COLO829 (cell line): ENCODE measurements at regions not wholly inside any gene's neighbourhood (a gene's known extent, or its start where the extent isn't known, plus 50 kb on each side); places are given as distances from the start of the nearest gene placed in this dataset.
"Not testable (repeated sequence)": the region's sequence is repeated elsewhere in the genome, so short reads cannot be mapped to it uniquely, and the experiment has no call there.

Experiments
- DNase-seq: peaks from one replicate; pipeline ENCODE4 v3.0.0; 2012; ENCODE audit warnings: low spot score

DNA sequence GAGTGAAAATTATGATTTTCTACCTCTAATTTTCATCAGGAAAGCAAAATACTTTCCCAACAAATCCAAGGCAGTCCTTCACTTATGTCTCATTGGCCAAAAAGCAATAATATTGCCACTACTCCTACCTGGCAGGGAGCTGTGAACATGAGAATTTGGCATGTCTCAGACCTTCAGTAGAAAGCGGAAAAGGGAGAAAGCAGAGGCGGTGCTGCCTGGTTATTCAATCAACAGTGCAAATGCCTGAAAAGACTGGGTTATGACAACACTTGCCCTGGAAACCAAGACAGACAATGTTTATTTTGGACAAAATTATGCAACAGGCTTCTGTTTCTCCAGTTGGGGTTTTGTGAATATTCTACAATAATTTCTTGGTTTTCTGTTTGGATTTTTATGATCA, 194.4 kb downstream of the TAF11L14 start:
- no peak for DNase-seq

DNA sequence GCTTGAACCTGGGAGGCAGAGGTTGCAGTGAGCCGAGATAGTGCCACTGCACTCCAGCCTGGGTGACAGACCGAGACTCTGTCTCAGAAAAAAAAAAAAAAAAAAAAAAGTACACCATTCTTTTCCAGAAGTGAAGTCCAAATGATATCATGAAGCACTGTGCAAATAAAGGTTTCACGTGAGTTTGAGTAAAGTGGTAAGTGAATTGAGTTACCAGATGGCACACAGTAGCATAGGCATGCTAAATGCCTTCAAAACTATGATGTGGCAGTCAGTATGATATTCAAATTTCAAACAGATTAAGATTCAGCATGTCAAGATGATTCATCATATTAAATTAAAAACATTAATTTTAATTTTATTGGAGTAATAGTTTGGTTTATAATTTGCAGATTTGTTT, 195.2 kb downstream of the TAF11L14 start:
- DNase-seq = no peak

DNA sequence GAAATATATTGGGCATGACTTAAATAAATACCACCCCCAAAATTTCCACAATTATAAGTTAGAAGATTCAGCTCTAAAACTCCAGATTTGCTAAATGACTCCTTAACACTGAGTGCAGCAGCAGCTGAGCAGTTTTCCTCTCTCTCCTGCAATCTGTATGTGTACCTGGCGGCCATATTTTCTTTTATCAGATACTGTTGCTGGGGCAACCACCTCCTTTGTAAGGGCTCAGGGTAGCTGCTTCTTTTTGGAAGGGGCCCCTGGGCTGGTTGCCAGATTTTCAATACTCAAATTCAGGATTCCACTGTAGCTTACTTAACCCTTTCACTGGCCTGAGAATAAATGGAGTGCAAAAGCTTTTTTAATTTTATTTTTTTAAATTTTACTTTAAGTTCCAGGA, 197.0 kb downstream of the TAF11L14 start:
- DNase-seq = no peak

DNA sequence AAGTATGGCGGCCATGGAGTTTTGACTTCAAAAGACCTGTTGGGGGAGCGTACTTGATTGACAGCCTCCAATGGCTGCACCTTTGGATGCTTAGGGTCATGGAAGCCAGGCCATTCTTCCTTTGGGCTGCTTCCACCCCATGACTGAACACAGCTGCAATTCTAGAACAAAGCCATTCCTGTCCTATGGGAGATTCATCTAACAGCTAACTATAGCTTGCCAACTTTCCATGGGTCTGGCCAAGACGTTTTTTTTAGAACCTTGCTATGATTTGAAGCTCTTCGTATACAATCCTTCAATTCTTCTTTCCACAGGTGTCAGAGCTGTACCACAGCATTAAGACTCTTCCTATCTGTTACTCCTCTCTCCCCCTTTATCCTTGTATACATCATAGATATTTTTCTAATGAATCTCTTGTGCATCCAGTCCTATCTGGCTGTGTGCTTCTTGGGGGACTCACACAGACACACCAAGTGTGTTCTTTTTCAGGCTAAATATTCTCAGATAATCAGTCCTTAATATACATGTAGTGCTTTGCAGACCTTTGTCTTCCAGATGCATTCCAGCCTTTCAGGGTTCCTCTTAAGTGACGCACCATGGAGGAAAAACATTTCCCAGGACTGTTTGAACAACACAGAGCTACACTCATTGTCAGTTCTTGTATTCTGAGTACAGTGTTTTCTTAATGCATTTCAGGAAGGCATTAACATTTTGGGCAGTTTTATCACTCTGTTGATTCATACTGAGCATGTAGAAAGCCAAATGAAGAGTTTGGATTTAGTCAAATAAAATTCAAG, 198.9 kb downstream of the TAF11L14 start:
- no peak for DNase-seq

DNA sequence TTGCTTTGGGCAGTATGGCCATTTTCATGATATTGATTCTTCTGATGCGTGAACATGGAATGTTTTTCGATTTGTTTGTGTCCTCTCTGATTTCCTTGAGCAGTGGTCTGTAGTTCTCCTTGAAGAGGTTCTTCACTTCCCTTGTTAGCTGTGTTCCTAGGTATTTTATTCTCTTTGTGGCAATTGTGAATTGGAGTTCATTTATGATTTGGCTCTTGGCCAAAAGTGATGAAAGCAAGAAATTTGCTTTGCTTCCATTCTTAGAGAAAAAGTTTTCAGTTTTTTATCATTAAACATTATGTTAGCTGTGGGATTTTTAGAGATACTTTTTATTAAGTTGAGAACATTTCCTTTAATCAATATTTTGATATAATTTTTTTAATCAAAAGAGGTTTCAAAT, 203.5 kb downstream of the TAF11L14 start:
- DNase-seq = no peak

DNA sequence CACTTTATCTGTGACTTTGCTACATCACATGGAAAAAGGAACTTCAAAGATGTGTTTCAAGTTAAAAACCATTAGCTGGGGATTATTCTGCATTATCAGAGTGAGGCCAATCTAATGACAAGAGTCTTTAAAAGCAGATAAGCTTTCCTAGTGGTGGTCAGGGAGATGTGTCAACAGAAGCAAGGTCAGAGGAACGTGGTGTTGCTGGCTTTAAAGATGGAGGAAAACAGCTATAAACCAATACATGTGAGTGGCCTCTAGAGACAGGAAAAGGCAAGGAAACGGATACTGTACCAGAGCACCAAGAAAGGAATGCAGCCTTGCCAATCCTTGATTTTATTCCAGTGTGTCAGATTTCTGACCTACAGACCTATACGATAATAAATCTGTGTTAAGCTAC, 204.2 kb downstream of the TAF11L14 start:
- DNase-seq = no peak

DNA sequence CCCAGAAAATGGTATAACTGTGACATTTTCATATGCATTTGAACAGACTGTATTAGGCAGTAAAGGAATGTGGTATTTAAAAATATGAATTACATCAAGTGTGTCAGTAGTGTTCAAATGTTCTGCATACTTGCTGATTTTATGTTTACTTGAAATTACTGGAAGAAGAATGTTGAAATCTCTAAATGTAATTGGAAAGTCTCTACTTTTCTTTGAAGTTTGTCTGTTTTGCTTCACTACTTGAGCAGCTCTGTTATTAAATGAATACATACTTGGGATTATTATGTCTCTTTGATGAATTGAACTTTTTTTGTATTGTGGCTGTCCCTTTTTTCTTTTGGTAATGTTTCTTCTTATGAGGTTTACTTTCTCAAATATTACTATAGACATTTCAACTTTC, 205.6 kb downstream of the TAF11L14 start:
- DNase-seq = no peak

DNA sequence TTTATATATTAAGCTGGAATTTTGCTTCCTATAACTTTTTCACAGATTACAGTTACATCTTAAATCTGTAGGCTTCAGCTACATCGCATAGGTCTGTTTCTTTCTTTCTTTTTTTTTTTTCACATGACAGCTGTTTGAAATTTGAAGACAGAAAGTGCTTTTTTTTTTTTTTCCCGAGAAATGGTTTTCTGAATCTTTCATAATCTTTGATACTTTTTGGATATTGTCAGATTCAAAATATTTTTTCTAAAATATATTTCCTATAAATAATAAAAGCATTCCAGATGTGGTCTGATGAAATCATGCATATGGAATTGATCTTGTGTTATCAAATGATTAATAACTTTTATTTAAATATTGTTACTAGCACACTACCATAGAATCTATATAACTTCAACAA, 212.2 kb downstream of the TAF11L14 start:
- DNase-seq = no peak

DNA sequence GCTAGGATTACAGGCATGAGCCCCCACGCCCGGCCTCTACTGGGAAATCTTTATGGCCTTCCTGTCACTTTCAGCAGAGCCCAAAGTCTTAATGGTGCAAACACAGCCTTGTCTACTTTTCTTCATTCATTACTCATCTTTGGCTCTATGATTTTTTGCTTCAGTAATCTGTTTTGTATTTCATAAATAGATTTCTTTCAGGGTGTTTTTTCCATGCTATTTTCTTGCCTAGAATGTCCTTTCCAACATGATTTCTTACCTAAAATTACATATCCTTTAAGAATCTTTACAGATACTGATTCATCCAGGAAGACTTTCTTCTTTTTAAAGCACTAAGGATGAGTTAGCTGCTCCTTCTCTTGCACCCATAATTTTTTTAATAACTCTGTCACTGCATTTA, 213.0 kb downstream of the TAF11L14 start:
- no peak for DNase-seq

DNA sequence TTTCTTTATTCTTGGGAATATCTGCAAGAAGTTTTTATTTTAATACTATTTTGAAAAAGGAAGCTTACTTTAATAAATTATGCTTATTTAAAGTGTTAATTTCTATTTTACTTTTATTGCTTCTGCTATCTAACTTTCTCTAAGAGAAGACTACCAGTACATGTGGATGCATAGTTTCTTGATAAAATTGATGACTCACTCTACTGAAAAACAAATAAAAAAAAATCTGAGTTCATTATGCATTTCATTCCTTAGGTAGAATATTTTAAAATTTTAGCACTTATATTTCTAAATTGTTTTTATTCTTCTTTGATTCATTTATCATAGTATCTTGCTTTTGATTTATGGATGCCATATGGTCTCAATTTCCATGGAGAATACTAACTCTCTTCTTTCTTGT, 217.9 kb downstream of the TAF11L14 start:
- DNase-seq = no peak

DNA sequence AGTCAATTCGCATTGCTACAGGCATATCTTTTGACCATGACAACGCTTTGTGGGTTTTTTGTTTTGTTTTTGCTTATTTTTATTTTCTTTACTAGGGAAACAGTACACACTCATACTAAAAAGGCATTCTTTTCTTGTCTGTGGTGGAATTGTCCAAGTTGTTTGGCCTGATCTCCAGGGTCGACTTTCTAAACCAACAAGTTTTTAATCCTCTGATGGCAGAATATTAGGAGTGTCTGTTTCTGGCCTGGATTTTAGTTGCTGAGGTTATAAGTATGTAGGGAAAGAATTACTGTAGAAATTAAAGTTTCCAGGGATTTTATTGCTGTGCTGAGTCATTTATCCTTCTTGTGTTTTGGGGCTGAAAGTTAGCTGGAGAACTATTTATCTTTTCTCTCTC, 218.5 kb downstream of the TAF11L14 start:
- DNase-seq = no peak

DNA sequence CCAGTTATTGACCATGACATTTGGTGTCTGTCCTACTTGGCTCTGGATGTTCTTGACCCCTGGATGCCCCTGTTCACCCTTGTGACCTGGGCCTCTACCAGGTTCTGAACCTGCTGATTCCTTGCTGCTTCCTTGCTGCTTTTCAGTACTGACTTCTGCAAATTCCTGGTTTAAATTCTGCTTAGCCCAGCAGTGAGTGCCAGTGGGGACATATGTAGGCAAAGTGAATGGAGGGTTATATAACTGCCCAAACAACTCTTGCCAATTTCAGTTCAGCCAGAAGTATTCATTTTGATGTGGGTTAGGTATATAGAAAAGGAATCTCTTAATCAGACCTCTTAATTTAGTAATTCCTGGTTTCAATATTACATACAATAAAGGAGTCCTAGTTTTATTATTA, 220.6 kb downstream of the TAF11L14 start:
- DNase-seq = no peak

DNA sequence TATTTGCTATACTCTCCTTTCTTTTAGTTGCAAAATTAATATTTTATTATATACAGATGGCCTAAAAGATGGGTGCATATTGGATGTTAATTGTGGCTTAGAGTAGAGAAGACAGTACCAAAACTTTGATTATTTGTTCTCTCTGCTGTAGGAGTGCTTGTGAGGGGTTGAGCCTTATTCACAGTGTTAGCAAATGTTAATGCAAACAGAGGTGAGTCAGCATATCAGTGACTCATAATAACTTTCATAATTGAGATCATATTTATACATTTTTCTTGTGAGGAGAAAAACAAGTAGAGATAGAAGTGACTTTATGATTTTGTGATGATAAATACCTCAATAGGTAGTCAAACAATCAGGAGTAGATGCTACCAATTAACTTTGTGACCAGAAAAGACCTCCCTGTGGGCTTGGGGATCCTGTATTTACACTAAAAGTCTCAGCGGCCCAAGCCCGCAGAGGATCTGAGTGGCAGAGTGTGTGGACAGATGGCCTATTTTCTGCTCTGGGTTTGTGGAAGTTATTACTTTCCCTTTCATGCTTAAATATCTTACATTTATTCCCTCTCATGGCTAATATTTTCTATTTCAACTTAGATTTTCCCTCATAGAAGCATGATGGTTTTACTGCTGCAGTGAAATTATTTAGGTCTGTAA, 226.5 kb downstream of the TAF11L14 start:
- DNase-seq = no peak

DNA sequence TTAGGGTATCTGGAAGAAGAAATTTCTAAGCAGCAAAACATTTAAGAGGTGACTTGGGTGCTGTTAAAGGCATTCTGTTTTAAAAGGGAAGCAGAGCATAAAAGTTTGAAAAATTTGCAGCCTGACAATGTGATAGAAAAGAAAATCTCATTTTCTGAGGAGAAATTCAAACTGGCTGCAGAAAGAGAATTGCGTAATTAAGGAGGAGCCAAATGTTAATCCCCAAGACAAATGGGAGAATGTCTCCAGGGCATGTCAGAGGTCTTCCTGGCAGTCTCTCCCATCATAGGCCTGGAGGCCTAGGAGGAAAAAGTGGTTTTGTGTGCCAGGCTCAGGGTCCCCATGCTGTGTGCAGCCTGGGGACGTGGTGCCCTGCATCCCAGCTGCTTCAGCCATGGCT, 230.6 kb downstream of the TAF11L14 start:
- DNase-seq = not testable (repeated sequence)

DNA sequence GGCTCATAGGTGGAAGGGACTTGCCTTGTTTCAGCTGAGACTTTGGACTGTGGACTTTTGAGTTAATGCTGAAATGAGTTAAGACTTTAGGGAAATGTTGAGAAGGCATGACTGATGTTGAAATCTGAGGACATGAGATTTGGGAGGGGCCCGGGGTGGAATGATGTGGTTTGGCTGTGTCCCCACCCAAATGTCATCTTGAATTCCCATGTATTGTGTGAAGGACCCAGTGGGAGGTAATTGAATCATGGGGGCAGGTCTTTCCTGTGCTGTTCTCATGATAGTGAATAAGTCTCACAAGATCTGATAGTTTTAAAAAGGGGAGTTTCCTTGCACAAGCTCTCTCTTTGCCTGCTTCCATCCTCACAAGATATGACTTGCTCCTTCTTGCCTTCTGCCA, 231.7 kb downstream of the TAF11L14 start:
- not testable (repeated sequence) for DNase-seq

DNA sequence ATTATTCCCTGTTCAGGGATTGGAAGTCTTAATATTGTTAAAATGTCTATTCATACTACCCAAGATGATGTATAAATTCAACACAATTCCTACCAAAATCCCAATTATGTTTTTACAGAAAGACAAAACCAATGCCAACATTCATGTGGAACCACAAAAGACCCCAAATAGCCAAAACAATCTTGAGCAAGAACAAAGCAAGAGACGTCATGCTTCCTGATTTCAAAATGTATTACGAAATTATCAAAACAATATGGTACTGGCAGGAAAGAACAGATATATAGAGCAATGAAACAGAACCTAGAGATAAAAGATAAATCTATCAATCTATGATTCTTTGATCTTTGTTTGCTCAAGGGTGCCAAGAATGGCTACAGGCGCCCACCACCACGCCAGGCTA, 237.9 kb downstream of the TAF11L14 start:
- DNase-seq = no peak

DNA sequence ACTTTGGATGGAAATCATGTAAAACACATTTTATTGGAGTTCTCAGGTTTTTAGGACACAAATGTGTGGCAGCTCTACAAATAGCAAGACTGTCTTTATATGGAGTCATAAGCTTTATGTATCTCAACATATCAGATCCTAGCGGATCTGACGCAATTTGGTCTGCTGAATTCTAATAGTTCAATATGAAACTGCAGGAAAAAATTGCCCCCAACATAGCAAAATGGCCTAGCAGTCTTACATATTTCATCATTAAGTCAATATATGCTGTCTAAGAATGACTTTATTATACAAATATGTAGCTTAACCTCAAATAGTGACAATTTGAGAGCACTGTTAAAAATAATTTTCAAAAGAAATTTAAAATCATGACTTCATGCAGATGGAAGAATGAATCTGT, 244.3 kb downstream of the TAF11L14 start:
- no peak for DNase-seq

DNA sequence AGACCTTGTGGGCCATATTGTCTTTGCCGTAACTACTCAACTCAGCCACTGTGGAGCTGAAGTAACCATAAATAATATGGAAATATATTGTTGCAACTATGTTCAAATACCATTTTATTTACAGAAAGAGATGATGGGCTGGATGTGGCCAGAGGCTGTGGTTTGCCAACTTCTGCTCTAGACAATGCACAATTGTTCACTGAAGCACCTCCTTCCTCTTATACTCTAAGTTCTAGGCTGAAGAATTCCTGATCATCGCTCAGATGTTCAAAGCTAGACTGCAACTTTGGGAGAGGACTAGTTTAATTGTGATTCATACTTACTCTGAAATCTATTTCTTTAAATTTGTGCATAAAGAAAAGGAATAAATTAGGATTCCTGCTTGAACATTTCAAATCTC, 245.0 kb downstream of the TAF11L14 start:
- no peak for DNase-seq

DNA sequence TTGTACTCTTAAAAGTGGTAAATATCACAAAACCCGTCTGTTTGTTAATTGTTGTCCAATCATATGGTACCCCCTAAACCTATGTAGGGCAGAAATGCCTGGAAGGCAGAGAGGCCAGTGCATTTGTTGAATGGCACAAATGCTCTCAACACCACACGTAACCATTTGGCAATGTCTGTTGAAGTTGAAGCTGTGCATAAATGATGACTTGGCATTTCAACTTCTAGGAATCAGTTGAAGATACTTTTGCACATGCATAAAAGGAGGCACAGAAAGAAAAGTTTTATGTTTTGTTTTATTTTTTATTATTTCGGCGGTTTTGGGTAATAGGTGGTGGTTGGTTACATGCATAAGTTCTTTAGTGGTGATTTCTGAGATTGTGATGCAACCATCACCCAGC, 246.6 kb downstream of the TAF11L14 start:
- no peak for DNase-seq

DNA sequence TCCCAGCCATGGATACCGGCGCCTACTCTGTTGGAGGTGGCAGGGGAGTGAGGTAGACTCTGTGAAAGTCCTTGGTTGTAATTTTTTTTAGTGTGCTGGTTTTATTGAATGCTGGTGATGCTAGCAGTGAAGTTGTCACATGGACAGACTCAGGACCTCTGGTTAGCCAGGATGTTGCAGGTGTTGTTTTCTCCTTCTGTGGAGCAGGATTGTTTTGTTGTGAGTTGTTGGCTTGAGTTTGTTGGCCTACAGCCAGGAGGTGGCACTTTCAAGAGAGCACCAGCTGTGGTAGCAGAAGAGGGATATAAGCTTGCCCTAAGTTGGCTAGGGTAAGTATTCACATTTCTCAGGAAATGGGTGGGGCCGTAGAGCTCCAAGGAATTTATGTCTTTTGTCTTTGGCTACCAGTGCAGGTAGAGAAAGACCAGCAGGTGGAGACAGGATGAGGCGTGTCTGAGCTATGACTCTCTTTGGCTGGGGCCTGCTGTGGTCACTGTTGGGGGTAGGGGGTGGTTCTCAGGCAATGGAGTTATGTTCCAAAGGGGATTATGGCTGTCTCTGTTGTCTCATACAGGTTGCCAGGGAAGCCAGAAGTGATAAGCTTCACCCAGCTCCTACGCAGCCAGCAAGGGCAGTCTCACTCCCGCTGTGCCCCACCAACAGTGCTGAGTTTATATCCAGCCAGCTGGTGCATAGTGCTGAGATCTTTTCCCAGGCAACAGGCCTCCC, 248.7 kb downstream of the TAF11L14 start:
- DNase-seq = no peak

DNA sequence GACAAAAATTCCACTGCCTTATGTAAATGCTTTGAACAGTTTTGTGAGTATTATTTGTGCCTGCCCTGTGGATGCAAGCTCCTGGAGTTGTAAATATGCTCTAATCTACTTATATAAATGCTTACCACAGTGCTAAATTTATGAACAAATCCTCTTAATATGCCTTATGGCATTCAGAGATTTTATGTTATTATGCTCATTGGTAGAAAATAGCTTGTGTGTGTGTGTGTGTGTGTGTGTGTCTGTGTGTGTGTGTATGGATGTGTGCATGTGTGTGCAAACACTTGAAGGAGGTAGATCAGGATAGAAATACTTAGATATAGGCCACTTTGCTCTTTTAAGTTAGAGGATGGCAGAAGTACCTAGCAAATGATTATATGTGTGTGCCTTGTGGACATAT, 253.9 kb downstream of the TAF11L14 start:
- DNase-seq = no peak

DNA sequence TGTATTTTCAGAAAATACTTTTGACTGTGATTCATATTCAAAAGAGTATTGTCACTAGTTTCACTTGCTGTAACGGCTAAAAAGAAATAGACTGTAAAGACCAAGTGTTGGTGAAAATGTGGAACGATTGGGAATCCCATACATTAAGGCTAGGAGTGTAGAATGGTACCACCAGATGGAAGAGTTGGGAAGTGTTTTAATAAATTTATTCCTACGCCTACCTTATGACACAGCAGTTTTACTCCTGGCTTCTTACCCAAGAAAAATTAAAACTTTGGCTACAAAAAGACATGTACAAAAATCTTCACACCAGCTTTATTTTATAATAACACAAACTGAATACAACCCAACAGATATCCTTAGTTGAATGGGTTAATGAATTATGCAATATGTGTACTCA, 256.2 kb downstream of the TAF11L14 start:
- no peak for DNase-seq

DNA sequence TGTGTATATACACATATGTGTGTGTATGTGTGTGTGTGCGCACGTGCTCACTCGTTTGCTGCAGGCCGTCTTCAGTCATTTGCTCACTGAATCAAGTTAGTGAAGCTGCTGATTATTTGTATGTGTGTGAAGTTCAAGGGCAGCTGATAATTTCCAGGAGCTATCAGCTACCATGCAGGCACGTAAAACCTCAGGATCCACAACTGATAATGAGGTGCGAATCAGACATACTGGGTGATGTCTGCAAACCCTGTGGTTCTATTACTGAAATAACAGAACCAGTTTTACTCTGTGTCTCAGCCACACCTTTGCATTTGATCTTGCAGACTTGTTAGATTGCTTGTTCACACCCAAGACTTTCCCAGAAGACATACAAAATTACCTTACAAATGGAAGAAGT, 257.6 kb downstream of the TAF11L14 start:
- DNase-seq = no peak
